H9 (cell line): ENCODE measurements at regions not wholly inside any gene's neighbourhood (a gene's known extent, or its start where the extent isn't known, plus 50 kb on each side); places are given as distances from the start of the nearest gene placed in this dataset.

ENCODE experiments used
- DNase-seq: peaks from one replicate; pipeline ENCODE4 v3.0.0-alpha.2; 2017
- H2AFZ ChIP-seq: one replicate; pipeline ENCODE4 v1.6.1; 2013; ENCODE audit warnings: mild to moderate bottlenecking, low read length, control low read depth, moderate library complexity
- H2AK5ac ChIP-seq: 2 replicates; pipeline ENCODE4 v1.6.1; 2013; ENCODE audit warnings: low read length, control low read depth, mixed read lengths; ENCODE audit not compliant: insufficient read length
- H2BK120ac ChIP-seq: one replicate; pipeline ENCODE4 v1.6.1; 2013; ENCODE audit warnings: low read depth, mild to moderate bottlenecking, low read length, control low read depth, inconsistent platforms; ENCODE audit not compliant: poor library complexity, severe bottlenecking
- H2BK12ac ChIP-seq: 2 replicates; pipeline ENCODE4 v1.6.1; 2013; ENCODE audit warnings: low read length, control low read depth, mixed read lengths, low read depth; ENCODE audit not compliant: insufficient read length
- H2BK15ac ChIP-seq: 2 replicates; pipeline ENCODE4 v1.6.1; 2013; ENCODE audit warnings: low read depth, low read length, control low read depth
- H2BK20ac ChIP-seq: one replicate; pipeline ENCODE4 v1.6.1; 2013; ENCODE audit warnings: low read depth, mild to moderate bottlenecking, low read length, control low read depth, inconsistent platforms; ENCODE audit not compliant: poor library complexity, severe bottlenecking
- H2BK5ac ChIP-seq: 2 replicates; pipeline ENCODE4 v1.6.1; 2013; ENCODE audit warnings: low read length, control low read depth, mixed read lengths; ENCODE audit not compliant: insufficient read length
- H3K14ac ChIP-seq: 2 replicates; pipeline ENCODE4 v1.6.1; 2013; ENCODE audit warnings: low read length, control low read depth; ENCODE audit not compliant: insufficient read depth
- H3K18ac ChIP-seq: 2 replicates; pipeline ENCODE4 v1.6.1; 2013; ENCODE audit warnings: low read depth, mild to moderate bottlenecking, mixed read lengths, low read length, control low read depth; ENCODE audit not compliant: insufficient read length
- H3K23ac ChIP-seq: 2 replicates; pipeline ENCODE4 v1.6.1; 2013; ENCODE audit warnings: low read length, control low read depth, mixed read lengths, low read depth; ENCODE audit not compliant: insufficient read length
- H3K23me2 ChIP-seq: 2 replicates; pipeline ENCODE4 v1.6.1; 2013; ENCODE audit warnings: low read depth, mild to moderate bottlenecking, mixed read lengths, low read length, control low read depth; ENCODE audit not compliant: insufficient read length, poor library complexity, severe bottlenecking
- H3K27ac ChIP-seq: 2 replicates; pipeline ENCODE4 v1.5.1; 2013; ENCODE audit warnings: low read length, control low read depth, mixed read lengths, low read depth; ENCODE audit not compliant: insufficient read length
- H3K27me3 ChIP-seq: 2 replicates; pipeline ENCODE4 v1.6.1; 2013; ENCODE audit warnings: low read length, control low read depth, inconsistent platforms; ENCODE audit not compliant: insufficient read depth
- H3K4ac ChIP-seq: 2 replicates; pipeline ENCODE4 v1.6.1; 2013; ENCODE audit warnings: low read depth, mild to moderate bottlenecking, control low read depth, inconsistent platforms, low read length, moderate library complexity
- H3K4me1 ChIP-seq: 2 replicates; pipeline ENCODE4 v1.6.1; 2013; ENCODE audit warnings: low read length, control low read depth, inconsistent platforms; ENCODE audit not compliant: insufficient read depth
- H3K4me2 ChIP-seq: 2 replicates; pipeline ENCODE4 v1.6.1; 2013; ENCODE audit warnings: low read length, control low read depth, mixed read lengths; ENCODE audit not compliant: insufficient read length, insufficient read depth
- H3K56ac ChIP-seq: 2 replicates; pipeline ENCODE4 v1.6.1; 2013; ENCODE audit warnings: low read depth, mild to moderate bottlenecking, mixed read lengths, low read length, control low read depth; ENCODE audit not compliant: insufficient read length
- H3K79me1 ChIP-seq: 2 replicates; pipeline ENCODE4 v1.6.1; 2013; ENCODE audit warnings: low read depth, mild to moderate bottlenecking, moderate library complexity, low read length, control low read depth, inconsistent platforms; ENCODE audit not compliant: insufficient read depth, poor library complexity, severe bottlenecking
- H3K79me2 ChIP-seq: 2 replicates; pipeline ENCODE4 v1.6.1; 2013; ENCODE audit warnings: low read length, control low read depth, inconsistent platforms; ENCODE audit not compliant: insufficient read depth
- H3K9ac ChIP-seq: 2 replicates; pipeline ENCODE4 v1.6.1; 2013; ENCODE audit warnings: low read length, control low read depth, mixed read lengths; ENCODE audit not compliant: insufficient read length; ENCODE audit errors: extremely low read depth
- H3K9me3 ChIP-seq: one replicate; pipeline ENCODE4 v1.6.1; 2013; ENCODE audit warnings: low read depth, low read length, inconsistent platforms; ENCODE audit not compliant: control insufficient read depth
- H3T11ph ChIP-seq: one replicate; pipeline ENCODE4 v1.6.1; 2013; ENCODE audit warnings: mild to moderate bottlenecking, low read length, control low read depth, inconsistent platforms
- H4K20me1 ChIP-seq: one replicate; pipeline ENCODE4 v1.6.1; 2013; ENCODE audit not compliant: control insufficient read depth, insufficient read length, insufficient read depth
- H4K5ac ChIP-seq: 2 replicates; pipeline ENCODE4 v1.6.1; 2013; ENCODE audit warnings: low read depth, mild to moderate bottlenecking, mixed read lengths, low read length, control low read depth; ENCODE audit not compliant: insufficient read length
- H4K8ac ChIP-seq: replicated peaks from 2 replicates; pipeline ENCODE4 v1.6.1; 2013; ENCODE audit warnings: low read length, control low read depth, mixed read lengths, low read depth; ENCODE audit not compliant: insufficient read length
- H4K91ac ChIP-seq: 2 replicates; pipeline ENCODE4 v1.6.1; 2013; ENCODE audit warnings: low read depth, mild to moderate bottlenecking, moderate library complexity, mixed read lengths, low read length, control low read depth; ENCODE audit not compliant: insufficient read length
- H3K27ac Mint-ChIP-seq, 3 experiments: 2 replicates in 2 of 3; 3 replicates in 1 of 3; pipeline ENCODE4 v1.8.0; 2020 to 2021; ENCODE audit warnings: mixed read lengths in 3 of 3, mild to moderate bottlenecking in 1 of 3, moderate library complexity in 1 of 3
- H3K27me3 Mint-ChIP-seq: 2 replicates; pipeline ENCODE4 v1.8.0; 2021; ENCODE audit warnings: low read depth, mild to moderate bottlenecking, moderate library complexity, mixed read lengths
- H3K36me3 Mint-ChIP-seq, 3 experiments: 2 replicates in 2 of 3; 3 replicates in 1 of 3; pipeline ENCODE4 v1.8.0; 2020 to 2021; ENCODE audit warnings: low read depth in 3 of 3, mixed read lengths in 3 of 3; ENCODE audit not compliant: insufficient read depth in 1 of 3
- H3K4me1 Mint-ChIP-seq, 2 experiments: 2 replicates each; pipeline ENCODE4 v1.8.0; 2020; ENCODE audit warnings: mixed read lengths in 2 of 2
- H3K4me3 Mint-ChIP-seq, 2 experiments: 2 replicates in 1 of 2; 3 replicates in 1 of 2; pipeline ENCODE4 v1.8.0; 2020 to 2021; ENCODE audit warnings: mild to moderate bottlenecking in 2 of 2, mixed read lengths in 2 of 2, moderate library complexity in 1 of 2
- H3K9me3 Mint-ChIP-seq, 2 experiments: 2 replicates in 1 of 2; 3 replicates in 1 of 2; pipeline ENCODE4 v1.8.0; 2020; ENCODE audit warnings: mild to moderate bottlenecking in 2 of 2, mixed read lengths in 2 of 2, moderate library complexity in 1 of 2
- WGBS: extraction: QIAGEN DNeasy Blood & Tissue Kit; methylation state at CpG from one replicate; pipeline ENCODE4 v1.1.7; 2013; ENCODE audit warnings: missing lambda C conversion rate, low lambda C conversion rate, mixed read lengths; ENCODE audit not compliant: insufficient read length; ENCODE audit errors: extremely low coverage; 5-methylcytosine and 5-hydroxymethylcytosine counted together
- TF ChIP-seq, protein P1 (sequence below): fragments of 200-600 bp; sonication (generic); conservative IDR thresholded peaks from 3 replicates; pipeline ENCODE4 v1.8.0; 2021; ENCODE audit warnings: antibody characterized with exemption, mild to moderate bottlenecking

DNA sequence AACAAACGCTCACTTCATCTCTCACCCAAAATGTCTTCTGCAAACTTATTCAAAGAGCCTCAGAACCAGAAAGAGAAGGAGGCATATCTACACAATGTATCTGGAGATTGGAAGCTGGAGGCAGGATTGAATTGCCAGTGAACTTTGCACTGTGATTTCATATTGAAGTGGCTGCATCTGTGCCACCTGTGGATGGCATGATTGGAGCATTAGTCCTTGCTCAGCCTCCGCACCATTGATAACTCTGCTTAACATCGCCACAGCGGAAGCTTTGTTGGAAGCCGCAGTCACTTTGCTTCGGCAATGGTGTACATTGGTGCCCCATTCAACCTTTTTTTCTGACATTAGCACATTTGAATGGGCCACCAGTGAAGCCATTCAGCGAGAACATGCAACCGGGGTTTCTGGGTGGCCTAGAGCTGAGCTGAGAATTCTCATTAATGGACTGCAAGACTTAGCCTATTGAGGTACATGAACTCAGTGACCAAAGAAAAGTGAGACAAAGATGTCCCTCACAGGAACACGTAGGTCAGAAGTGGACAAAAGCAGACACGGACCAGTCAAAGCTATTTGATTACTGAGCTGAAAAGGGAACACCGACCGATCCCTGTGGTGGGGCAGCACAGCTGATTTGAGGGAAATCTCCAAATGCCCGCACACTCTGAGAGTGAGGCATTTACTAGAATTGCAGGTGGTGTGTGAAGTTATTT is 130.4 kb downstream of the BRMS1L start:
- TF ChIP-seq, protein P1, sequence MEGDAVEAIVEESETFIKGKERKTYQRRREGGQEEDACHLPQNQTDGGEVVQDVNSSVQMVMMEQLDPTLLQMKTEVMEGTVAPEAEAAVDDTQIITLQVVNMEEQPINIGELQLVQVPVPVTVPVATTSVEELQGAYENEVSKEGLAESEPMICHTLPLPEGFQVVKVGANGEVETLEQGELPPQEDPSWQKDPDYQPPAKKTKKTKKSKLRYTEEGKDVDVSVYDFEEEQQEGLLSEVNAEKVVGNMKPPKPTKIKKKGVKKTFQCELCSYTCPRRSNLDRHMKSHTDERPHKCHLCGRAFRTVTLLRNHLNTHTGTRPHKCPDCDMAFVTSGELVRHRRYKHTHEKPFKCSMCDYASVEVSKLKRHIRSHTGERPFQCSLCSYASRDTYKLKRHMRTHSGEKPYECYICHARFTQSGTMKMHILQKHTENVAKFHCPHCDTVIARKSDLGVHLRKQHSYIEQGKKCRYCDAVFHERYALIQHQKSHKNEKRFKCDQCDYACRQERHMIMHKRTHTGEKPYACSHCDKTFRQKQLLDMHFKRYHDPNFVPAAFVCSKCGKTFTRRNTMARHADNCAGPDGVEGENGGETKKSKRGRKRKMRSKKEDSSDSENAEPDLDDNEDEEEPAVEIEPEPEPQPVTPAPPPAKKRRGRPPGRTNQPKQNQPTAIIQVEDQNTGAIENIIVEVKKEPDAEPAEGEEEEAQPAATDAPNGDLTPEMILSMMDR, result no peak
- Histone ChIP-seq H2BK120ac (no peak overlapping the region), H3K4me1 (no peaks in the 10 kb centered on the region), H2AK5ac (no peak overlapping the region), H3K9ac (no peak overlapping the region), H3K27ac (no peak overlapping the region), H3K9me3 (no peaks in the 10 kb centered on the region), H3K4ac (no peak overlapping the region), H3K18ac (no peak overlapping the region), H2BK15ac (no peak overlapping the region), H4K5ac (no peak overlapping the region), H2BK12ac (no peak overlapping the region), H3K56ac (no peak overlapping the region), H4K20me1 (no peaks in the 10 kb centered on the region), H3K23me2 (no peaks in the 10 kb centered on the region), H3K27me3 (no peaks in the 10 kb centered on the region), H3T11ph (no peak overlapping the region), H3K14ac (no peak overlapping the region), H3K4me2 (no peak overlapping the region), H4K8ac (no peak overlapping the region), H3K23ac (no peak overlapping the region), H4K91ac (no peak overlapping the region), H3K79me1 (no peaks in the 10 kb centered on the region), H2AFZ (no peak overlapping the region), H2BK20ac (no peak overlapping the region), H2BK5ac (no peak overlapping the region), H3K79me2 (no peaks in the 10 kb centered on the region)
- no peak for DNase-seq
- Mint-ChIP-seq H3K4me1 (peaks cover 22 to 26% of the 10 kb centered on the region in 2 experiments), H3K27me3 (no peaks in the 10 kb centered on the region), H3K4me3 (no peak overlapping the region), H3K9me3 (no peaks in the 10 kb centered on the region), H3K36me3 (no peaks in the 10 kb centered on the region), H3K27ac (no peak overlapping the region)
- no CpG with 5 or more reads among the region's 13 CpGs for WGBS
